ENCODE measurements at regions not wholly inside any gene's neighbourhood (a gene's known extent, or its start where the extent isn't known, plus 50 kb on each side); places are given as distances from the start of the nearest gene placed in this dataset.

- H3K27me3 ChIP-seq (ENCODE audit: insufficient read depth, poor library complexity, severe bottlenecking): no peaks in the 10 kb centered on the region
- DNase-seq (ENCODE audit: low read depth in 1 of 2, low spot score in 1 of 2): no peak
- TF ChIP-seq CTCF (IDR thresholded peaks at IDR 0.05; ENCODE audit: insufficient read depth, low read length) (no peak), GABPA (IDR thresholded peaks at IDR 0.05; ENCODE audit: low read depth) (no peak), POLR2AphosphoS5 (IDR thresholded peaks at IDR 0.05; ENCODE audit: low read depth) (no peak), SPI1 (IDR thresholded peaks at IDR 0.05; ENCODE audit: borderline replicate concordance, low read depth) (no peak), REST (IDR thresholded peaks at IDR 0.05; ENCODE audit: insufficient replicate concordance, low read depth) (no peak)
- H3K4me3 ChIP-seq (replicated peaks; ENCODE audit: insufficient read depth, low read length): no peak overlapping the region
- H3K27ac ChIP-seq (replicated peaks): no peak overlapping the region
Observed at GRCh38 chr6:119683671-119684070, 334.1 kb upstream of the MAN1A1 start.

GRCh38 chr6:119683031-119683430 lies 333.5 kb upstream of the MAN1A1 start:
- no peaks in the 10 kb centered on the region for H3K27me3 ChIP-seq (ENCODE audit: insufficient read depth, poor library complexity, severe bottlenecking)
- DNase-seq (ENCODE audit: low read depth in 1 of 2, low spot score in 1 of 2): no peak
- TF ChIP-seq SPI1 (IDR thresholded peaks at IDR 0.05; ENCODE audit: borderline replicate concordance, low read depth): no peak
- TF ChIP-seq CTCF (IDR thresholded peaks at IDR 0.05; ENCODE audit: insufficient read depth, low read length): no peak
- TF ChIP-seq GABPA (IDR thresholded peaks at IDR 0.05; ENCODE audit: low read depth): no peak
- no peak for TF ChIP-seq REST (IDR thresholded peaks at IDR 0.05; ENCODE audit: insufficient replicate concordance, low read depth)

GRCh38 chr6:119678961-119679360 lies 329.4 kb upstream of the MAN1A1 start:
- H3K27me3 ChIP-seq (ENCODE audit: insufficient read depth, poor library complexity, severe bottlenecking): no peaks in the 10 kb centered on the region
- TF ChIP-seq REST (IDR thresholded peaks at IDR 0.05; ENCODE audit: insufficient replicate concordance, low read depth): no peak
- no peak for TF ChIP-seq CTCF (IDR thresholded peaks at IDR 0.05; ENCODE audit: insufficient read depth, low read length)
- no peak for TF ChIP-seq POLR2AphosphoS5 (IDR thresholded peaks at IDR 0.05; ENCODE audit: low read depth)
- no peak for TF ChIP-seq GABPA (IDR thresholded peaks at IDR 0.05; ENCODE audit: low read depth)
- no peak for TF ChIP-seq SPI1 (IDR thresholded peaks at IDR 0.05; ENCODE audit: borderline replicate concordance, low read depth)
- no peak for DNase-seq (ENCODE audit: low read depth in 1 of 2, low spot score in 1 of 2)
- no peak overlapping the region for H3K4me3 ChIP-seq (replicated peaks; ENCODE audit: insufficient read depth, low read length)
- H3K27ac ChIP-seq (replicated peaks): no peak overlapping the region

More at GRCh38 chr6:119683031-119683430, 333.5 kb upstream of the MAN1A1 start:
- no peak overlapping the region for H3K27ac ChIP-seq (replicated peaks)
- no peak overlapping the region for H3K4me3 ChIP-seq (replicated peaks; ENCODE audit: insufficient read depth, low read length)

Data from HL-60 (cell line).